Panc1 (cell line): ENCODE measurements at regions not wholly inside any gene's neighbourhood (a gene's known extent, or its start where the extent isn't known, plus 50 kb on each side); places are given as distances from the start of the nearest gene placed in this dataset.
A peak's percentile ranks its signal among the peaks of the same experiment; 100 is the strongest.

ENCODE experiments used
- ATAC-seq: fragments of 200-7000 bp; cut with Tn5 transposase; 2 replicates; pipeline ENCODE4 v1.9.1; 2020; ENCODE audit warnings: mild to moderate bottlenecking, moderate library complexity
- BruUV-seq: library from RNA; stranded (reverse); fragments of 400-500 nt; replicated peaks from 2 replicates; lab custom pipeline; 2021; lab: Mats Ljungman, UMichigan
- CTCF ChIA-PET: fragments of 300-600 bp; sonication (Branson Sonifier 250); formaldehyde crosslinking; loops from one replicate; lab custom pipeline; 2022; ENCODE audit warnings: antibody characterized with exemption; lab: Charles Lee
- POLR2A ChIA-PET: fragments of 300-600 bp; sonication (Branson Sonifier 250); formaldehyde crosslinking; loops from one replicate; lab custom pipeline; 2022; ENCODE audit warnings: antibody characterized with exemption; lab: Charles Lee
- DNase-seq: peaks from one replicate; pipeline ENCODE4 v3.0.0-alpha.2; 2010; ENCODE audit warnings: low read depth, low spot score
- H3K27ac ChIP-seq: 2 replicates; pipeline ENCODE4 v1.5.1; 2011; ENCODE audit warnings: mild to moderate bottlenecking, low read length, inconsistent platforms
- H3K27me3 ChIP-seq: fragments of 200-500 bp; sonication (Bioruptor generic); 2 replicates; pipeline ENCODE4 v1.6.0; 2014; ENCODE audit warnings: low read length, inconsistent platforms; ENCODE audit not compliant: control insufficient read depth, insufficient read depth
- H3K36me3 ChIP-seq: fragments of 200-500 bp; sonication (Bioruptor generic); 2 replicates; pipeline ENCODE4 v1.5.1; 2014; ENCODE audit warnings: inconsistent platforms, mild to moderate bottlenecking, low read length, moderate library complexity; ENCODE audit not compliant: control insufficient read depth, insufficient read depth
- H3K4me1 ChIP-seq: 2 replicates; pipeline ENCODE4 v1.5.1; 2011; ENCODE audit warnings: inconsistent platforms, mild to moderate bottlenecking, low read length, moderate library complexity; ENCODE audit not compliant: control insufficient read depth, insufficient read depth
- H3K4me3 ChIP-seq, 2 experiments: 2 replicates each; pipeline ENCODE4 v1.5.1; 2011 to 2012; ENCODE audit warnings: low read depth in 2 of 2, low read length in 2 of 2, mild to moderate bottlenecking in 2 of 2, inconsistent platforms in 1 of 2, moderate library complexity in 1 of 2
- H3K9me3 ChIP-seq: fragments of 200-500 bp; sonication (Bioruptor generic); 2 replicates; pipeline ENCODE4 v1.5.1; 2014; ENCODE audit warnings: low read depth, mild to moderate bottlenecking, inconsistent platforms, low read length, moderate library complexity; ENCODE audit not compliant: control insufficient read depth, insufficient read depth
- POLR2AphosphoS5 ChIP-seq: IDR thresholded peaks from 2 replicates; pipeline ENCODE4 v1.6.1; 2012; ENCODE audit warnings: mild to moderate bottlenecking, low read depth, low read length, moderate library complexity
- SIN3A ChIP-seq: IDR thresholded peaks from 2 replicates; pipeline ENCODE4 v1.6.1; 2012; ENCODE audit warnings: low read depth, mild to moderate bottlenecking, low read length, moderate library complexity, borderline replicate concordance; ENCODE audit not compliant: insufficient read depth
- TCF7L2 ChIP-seq: IDR thresholded peaks from 2 replicates; pipeline ENCODE4 v1.6.1; 2011; ENCODE audit warnings: mild to moderate bottlenecking, low read depth, low read length, inconsistent platforms
- in situ Hi-C: cut with HindIII; loops from 2 replicates; pipeline ENCODE4 v1.10.0; 2016; ENCODE audit warnings: low sequenced_read_pairs, low pct_unique_long_range_greater_than_20kb
- intact Hi-C: fragments of 100-400 bp; cut with micrococcal nuclease; formaldehyde crosslinking; loops from one replicate; pipeline ENCODE4 v1.10.0; 2022; ENCODE audit not compliant: unreplicated experiment
- TF ChIP-seq, protein P1 (sequence below): fragments of 450-650 bp; IDR thresholded peaks from 2 replicates; pipeline ENCODE4 v1.5.1; 2017; ENCODE audit warnings: mild to moderate bottlenecking
- TF ChIP-seq, protein P2 (sequence below), 2 experiments: IDR thresholded peaks; 2 replicates each; pipeline ENCODE4 v1.6.1; 2011 to 2012; ENCODE audit warnings: low read depth in 2 of 2, control low read depth in 1 of 2, low read length in 1 of 2, mild to moderate bottlenecking in 1 of 2, moderate library complexity in 1 of 2; ENCODE audit not compliant: insufficient read depth in 1 of 2

DNA sequence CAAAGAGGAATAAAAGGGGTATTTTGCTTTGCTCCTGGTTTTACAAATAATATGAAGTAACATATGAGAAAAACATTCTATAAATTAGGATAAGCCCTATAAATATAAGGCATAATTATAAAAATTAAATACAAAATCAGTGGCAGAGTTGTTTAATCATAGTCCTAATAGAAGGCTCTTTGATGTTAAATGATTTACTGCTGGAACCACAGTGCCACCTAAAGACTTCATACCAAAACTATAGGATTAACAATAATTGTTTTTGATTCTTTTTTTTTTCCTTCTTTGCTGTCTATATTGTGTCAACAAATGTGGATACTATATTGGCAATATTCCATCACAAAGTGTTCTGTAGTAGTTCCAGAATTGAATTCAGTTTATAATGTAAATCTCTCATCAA lies 837.7 kb upstream of the SLC39A10 start:
- Histone ChIP-seq H3K4me1 (no peaks in the 10 kb centered on the region), H3K27me3 (no peaks in the 10 kb centered on the region), H3K27ac (no peak overlapping the region), H3K9me3 (no peaks in the 10 kb centered on the region), H3K36me3 (no peaks in the 10 kb centered on the region), H3K4me3 (no peak overlapping the region)
- ATAC-seq, result no peak
- TF ChIP-seq, protein P1, sequence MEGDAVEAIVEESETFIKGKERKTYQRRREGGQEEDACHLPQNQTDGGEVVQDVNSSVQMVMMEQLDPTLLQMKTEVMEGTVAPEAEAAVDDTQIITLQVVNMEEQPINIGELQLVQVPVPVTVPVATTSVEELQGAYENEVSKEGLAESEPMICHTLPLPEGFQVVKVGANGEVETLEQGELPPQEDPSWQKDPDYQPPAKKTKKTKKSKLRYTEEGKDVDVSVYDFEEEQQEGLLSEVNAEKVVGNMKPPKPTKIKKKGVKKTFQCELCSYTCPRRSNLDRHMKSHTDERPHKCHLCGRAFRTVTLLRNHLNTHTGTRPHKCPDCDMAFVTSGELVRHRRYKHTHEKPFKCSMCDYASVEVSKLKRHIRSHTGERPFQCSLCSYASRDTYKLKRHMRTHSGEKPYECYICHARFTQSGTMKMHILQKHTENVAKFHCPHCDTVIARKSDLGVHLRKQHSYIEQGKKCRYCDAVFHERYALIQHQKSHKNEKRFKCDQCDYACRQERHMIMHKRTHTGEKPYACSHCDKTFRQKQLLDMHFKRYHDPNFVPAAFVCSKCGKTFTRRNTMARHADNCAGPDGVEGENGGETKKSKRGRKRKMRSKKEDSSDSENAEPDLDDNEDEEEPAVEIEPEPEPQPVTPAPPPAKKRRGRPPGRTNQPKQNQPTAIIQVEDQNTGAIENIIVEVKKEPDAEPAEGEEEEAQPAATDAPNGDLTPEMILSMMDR, result no peak; the same call in 1 of the 2 replicates
- TF ChIP-seq TCF7L2, result peak; percentile 51; the same call in 1 of the 2 replicates
- no TSS peak for BruUV-seq
- CTCF ChIA-PET, result no interaction called here
- DNase-seq, result no peak
- intact Hi-C loops (no loop called here), in situ Hi-C loops (no loop called here)
- POLR2A ChIA-PET, result no interaction called here

DNA sequence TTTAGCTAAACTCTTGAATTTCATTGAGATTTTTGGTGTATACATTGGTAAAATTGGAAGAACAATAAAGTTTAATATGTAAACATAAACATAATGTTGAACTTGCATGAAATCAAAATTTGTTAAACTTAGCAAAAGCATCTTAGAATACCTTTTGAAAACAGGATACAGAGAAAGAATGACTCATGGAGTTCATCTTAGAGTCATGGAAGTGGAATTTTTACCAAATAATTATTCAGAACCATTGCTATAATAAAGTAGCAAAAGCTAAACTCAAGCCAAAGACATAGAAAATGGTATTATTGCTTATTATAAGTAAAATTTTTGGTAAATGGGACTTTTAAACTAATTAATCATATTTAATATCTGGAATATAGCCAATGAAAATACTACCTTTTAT lies 841.6 kb upstream of the SLC39A10 start:
- ChIA-PET CTCF (no interaction called here), POLR2A (no interaction called here)
- Histone ChIP-seq H3K4me3 (no peak overlapping the region), H3K9me3 (no peaks in the 10 kb centered on the region; the same call in 1 of the 2 replicates), H3K27ac (no peak overlapping the region), H3K4me1 (no peaks in the 10 kb centered on the region), H3K27me3 (no peaks in the 10 kb centered on the region), H3K36me3 (no peaks in the 10 kb centered on the region)
- in situ Hi-C loops (no loop called here), intact Hi-C loops (no loop called here)
- DNase-seq, result no peak
- TF ChIP-seq SIN3A (no peak), POLR2AphosphoS5 (no peak), TCF7L2 (no peak)
- TF ChIP-seq, protein P1, result no peak
- TF ChIP-seq, protein P2, sequence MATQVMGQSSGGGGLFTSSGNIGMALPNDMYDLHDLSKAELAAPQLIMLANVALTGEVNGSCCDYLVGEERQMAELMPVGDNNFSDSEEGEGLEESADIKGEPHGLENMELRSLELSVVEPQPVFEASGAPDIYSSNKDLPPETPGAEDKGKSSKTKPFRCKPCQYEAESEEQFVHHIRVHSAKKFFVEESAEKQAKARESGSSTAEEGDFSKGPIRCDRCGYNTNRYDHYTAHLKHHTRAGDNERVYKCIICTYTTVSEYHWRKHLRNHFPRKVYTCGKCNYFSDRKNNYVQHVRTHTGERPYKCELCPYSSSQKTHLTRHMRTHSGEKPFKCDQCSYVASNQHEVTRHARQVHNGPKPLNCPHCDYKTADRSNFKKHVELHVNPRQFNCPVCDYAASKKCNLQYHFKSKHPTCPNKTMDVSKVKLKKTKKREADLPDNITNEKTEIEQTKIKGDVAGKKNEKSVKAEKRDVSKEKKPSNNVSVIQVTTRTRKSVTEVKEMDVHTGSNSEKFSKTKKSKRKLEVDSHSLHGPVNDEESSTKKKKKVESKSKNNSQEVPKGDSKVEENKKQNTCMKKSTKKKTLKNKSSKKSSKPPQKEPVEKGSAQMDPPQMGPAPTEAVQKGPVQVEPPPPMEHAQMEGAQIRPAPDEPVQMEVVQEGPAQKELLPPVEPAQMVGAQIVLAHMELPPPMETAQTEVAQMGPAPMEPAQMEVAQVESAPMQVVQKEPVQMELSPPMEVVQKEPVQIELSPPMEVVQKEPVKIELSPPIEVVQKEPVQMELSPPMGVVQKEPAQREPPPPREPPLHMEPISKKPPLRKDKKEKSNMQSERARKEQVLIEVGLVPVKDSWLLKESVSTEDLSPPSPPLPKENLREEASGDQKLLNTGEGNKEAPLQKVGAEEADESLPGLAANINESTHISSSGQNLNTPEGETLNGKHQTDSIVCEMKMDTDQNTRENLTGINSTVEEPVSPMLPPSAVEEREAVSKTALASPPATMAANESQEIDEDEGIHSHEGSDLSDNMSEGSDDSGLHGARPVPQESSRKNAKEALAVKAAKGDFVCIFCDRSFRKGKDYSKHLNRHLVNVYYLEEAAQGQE (IDR thresholded peaks at IDR 0.05; ENCODE audit: insufficient read depth in 1 of 2, low read depth in 2 of 2, low read length in 1 of 2), result no peak
- ATAC-seq, result no peak
- BruUV-seq, result no TSS peak

DNA sequence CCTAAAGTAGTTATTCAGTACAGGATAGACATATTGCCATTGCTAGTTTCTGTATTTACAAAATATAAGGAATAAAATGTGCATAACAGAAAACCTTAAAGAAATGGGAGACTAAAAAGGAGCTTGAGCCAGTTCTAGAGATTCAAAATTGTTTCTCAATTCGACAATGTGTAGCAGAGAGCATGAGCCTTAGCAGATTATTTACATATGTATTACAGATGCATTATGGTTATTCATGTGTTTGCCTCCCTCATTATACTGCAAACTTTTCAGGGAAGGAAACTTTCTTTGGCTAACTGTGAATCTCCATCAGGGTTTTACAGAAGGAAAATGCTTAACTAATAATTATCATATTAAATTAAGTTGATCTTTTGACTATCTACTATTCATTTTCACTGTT lies 854.4 kb upstream of the SLC39A10 start:
- DNase-seq (no peak), ATAC-seq (no peak)
- ChIA-PET POLR2A (no interaction called here), CTCF (no interaction called here)
- H3K36me3 ChIP-seq, result no peaks in the 10 kb centered on the region
- H3K9me3 ChIP-seq, result no peaks in the 10 kb centered on the region
- H3K27ac ChIP-seq, result no peak overlapping the region
- no peaks in the 10 kb centered on the region for H3K4me1 ChIP-seq
- H3K4me3 ChIP-seq, result no peak overlapping the region
- TF ChIP-seq SIN3A (no peak), TCF7L2 (no peak), POLR2AphosphoS5 (no peak)
- TF ChIP-seq, protein P2 (IDR thresholded peaks at IDR 0.05; ENCODE audit: insufficient read depth in 1 of 2, low read depth in 2 of 2, low read length in 1 of 2), result no peak
- TF ChIP-seq, protein P1, result no peak
- in situ Hi-C loops (no loop called here), intact Hi-C loops (no loop called here)
- BruUV-seq, result no TSS peak
- H3K27me3 ChIP-seq, result no peaks in the 10 kb centered on the region
